ENCODE measurements at regions not wholly inside any gene's neighbourhood (a gene's known extent, or its start where the extent isn't known, plus 50 kb on each side); places are given as distances from the start of the nearest gene placed in this dataset.

- Histone ChIP-seq H3K14ac (replicated peaks; ENCODE audit: low read depth, low read length) (no peak overlapping the region), H2AFZ (replicated peaks; ENCODE audit: low read length, poor library complexity) (no peak overlapping the region), H3K18ac (ENCODE audit: low read depth, low read length) (no peak overlapping the region), H4K91ac (ENCODE audit: insufficient read depth, low read depth, low read length) (no peak overlapping the region), H3K4ac (ENCODE audit: low read depth, low read length) (no peak overlapping the region), H3K4me3 (ENCODE audit: insufficient read depth, low read depth, low read length) (no peak overlapping the region), H2AK5ac (ENCODE audit: low read depth, low read length) (no peak overlapping the region), H2BK20ac (ENCODE audit: low read depth, low read length) (no peak overlapping the region), H2BK5ac (ENCODE audit: low read depth, low read length, poor library complexity, severe bottlenecking) (no peak overlapping the region), H3K9ac (ENCODE audit: low read depth, low read length) (no peak overlapping the region), H4K8ac (ENCODE audit: low read depth in 2 of 2, low read length in 2 of 2) (no peak overlapping the region; a peak in 1 of 4 replicates), H3K27ac (ENCODE audit: insufficient read depth, low read length) (no peak overlapping the region), H3K27me3 (ENCODE audit: control insufficient read depth, insufficient read depth, low read length) (no peaks in the 10 kb centered on the region), H3K9me1 (ENCODE audit: insufficient read depth, low read length) (0 out of 2 replicates have a peak, but pooled peaks cover 2% of the 10 kb centered on the region), H4K5ac (ENCODE audit: low read depth, low read length) (no peak overlapping the region), H4K20me1 (ENCODE audit: insufficient read depth, low read length) (no peaks in the 10 kb centered on the region), H3K4me2 (ENCODE audit: low read depth, low read length) (no peak overlapping the region), H3K36me3 (ENCODE audit: control insufficient read depth, insufficient read depth, low read length) (no peaks in the 10 kb centered on the region), H2BK120ac (ENCODE audit: low read depth, low read length) (no peak overlapping the region), H2BK15ac (ENCODE audit: low read depth, low read length) (no peak overlapping the region), H3K9me3 (ENCODE audit: control insufficient read depth, insufficient read depth, low read length) (no peaks in the 10 kb centered on the region), H3K79me1 (ENCODE audit: low read depth in 1 of 2, low read length in 2 of 2) (no peaks in the 10 kb centered on the region), H3K4me1 (ENCODE audit: control insufficient read depth, insufficient read depth, low read length) (peaks cover 11% of the 10 kb centered on the region), H3K23ac (ENCODE audit: low read depth, low read length) (no peak overlapping the region), H3K56ac (ENCODE audit: extremely low read depth, insufficient read depth, low read length) (no peak overlapping the region), H2AK9ac (replicated peaks; ENCODE audit: low read depth, low read length, poor library complexity) (no peak overlapping the region)
- in situ Hi-C loops (cut with MboI; ENCODE audit: low sequenced_read_pairs) (no loop called here), intact Hi-C loops (cut with micrococcal nuclease) (loop anchor here (5.0 kb wide), 1 partner anchor 175 kb away; no protein-coding TSS in a partner anchor), dilution Hi-C loops (cut with HindIII; ENCODE audit: low sequenced_read_pairs, unreplicated experiment) (no loop called here)
- TF ChIP-seq ELK1 (IDR thresholded peaks at IDR 0.05; ENCODE audit: borderline replicate concordance, low read depth, low read length) (no peak), NFE2L2 (IDR thresholded peaks at IDR 0.05; ENCODE audit: low read depth, low read length) (no peak), CTCF (conservative IDR thresholded peaks at IDR 0.05; ENCODE audit: low read depth, low read length) (no peak)
- POLR2A ChIA-PET (ENCODE audit: unreplicated experiment), result no interaction called here
- WGBS, 2 experiments (ENCODE audit: extremely low coverage in 2 of 2, insufficient read length in 1 of 2), result no CpG with 5 or more reads among the region's 5 CpGs
- CTCF ChIA-PET, result interaction anchor here (0.6 kb wide), 1 partner anchor 98 kb away, joined by 6 read pairs; no protein-coding TSS in a partner anchor
- no TSS peak for BruUV-seq (replicated peaks)
- DNase-seq (no peak), ATAC-seq (ENCODE audit: low read depth) (no peak)
Observed at GRCh38 chrX:9147086-9147485, 113.2 kb upstream of the FAM9B start.

Measured in IMR-90 (cell line).